GM23338 (cell line): ENCODE measurements at regions not wholly inside any gene's neighbourhood (a gene's known extent, or its start where the extent isn't known, plus 50 kb on each side); places are given as distances from the start of the nearest gene placed in this dataset.

Source experiments
- EZH2 ChIP-seq: fragments of 200-600 bp; sonication (generic); IDR thresholded peaks from one replicate; pipeline ENCODE4 v1.8.0; 2017; ENCODE audit warnings: antibody characterized with exemption, mild to moderate bottlenecking, low read depth; ENCODE audit not compliant: unreplicated experiment
- STAT1 ChIP-seq: IDR thresholded peaks from one replicate; pipeline ENCODE4 v1.6.1; 2016; ENCODE audit warnings: antibody characterized with exemption; ENCODE audit not compliant: unreplicated experiment
- ZNF114 ChIP-seq: fragments of 250-450 bp; sonication (Bioruptor Pico); IDR thresholded peaks from 2 replicates; pipeline ENCODE4 v1.5.0; 2020; ENCODE audit warnings: mild to moderate bottlenecking, moderate library complexity
- TF ChIP-seq, protein P1 (sequence below), 2 experiments: fragments of 200-600 bp in 1 of 2; sonication (generic) in 1 of 2; conservative IDR thresholded peaks; 2 replicates each; pipeline versions ENCODE4 v1.5.1 to v1.6.1; 2016 to 2017; ENCODE audit warnings: antibody characterized with exemption in 2 of 2, low read depth in 2 of 2, mild to moderate bottlenecking in 2 of 2, moderate library complexity in 1 of 2
- TF ChIP-seq, protein P2 (sequence below): IDR thresholded peaks from one replicate; pipeline ENCODE4 v1.6.1; 2018; ENCODE audit warnings: antibody characterized with exemption; ENCODE audit not compliant: unreplicated experiment

DNA sequence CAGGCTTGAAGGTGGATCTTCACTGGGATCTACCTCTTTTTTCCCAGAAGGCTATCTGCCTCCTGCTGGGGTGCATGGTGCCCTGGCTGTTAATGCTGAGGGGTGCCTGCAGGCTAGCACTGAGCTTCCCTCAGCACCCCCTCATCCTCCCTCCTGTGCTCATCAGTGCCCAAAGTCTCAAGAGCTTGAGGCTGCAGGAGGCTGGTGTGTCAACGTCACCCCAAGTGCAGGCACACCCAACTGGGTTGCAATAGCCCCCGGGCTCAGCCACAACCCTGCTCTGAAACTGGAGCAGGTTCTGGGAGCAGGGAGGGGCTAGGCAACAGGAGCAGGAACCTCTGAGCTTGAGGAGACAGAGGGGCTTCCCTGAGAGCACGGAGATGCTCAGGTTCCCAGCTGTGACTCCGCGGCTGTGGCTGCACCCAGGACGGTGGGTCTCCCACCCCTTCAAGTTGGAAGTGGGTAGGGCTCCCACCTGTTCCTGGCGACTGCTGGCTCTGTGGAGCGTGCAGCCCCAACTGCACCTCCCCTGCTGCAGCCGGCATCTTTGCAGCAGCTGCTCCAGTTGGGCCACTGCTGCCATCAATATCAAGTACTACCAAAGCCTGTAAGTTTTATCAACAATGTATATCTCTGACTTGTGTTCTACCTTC lies 1266.6 kb upstream of the C9orf72 start:
- TF ChIP-seq, protein P1, sequence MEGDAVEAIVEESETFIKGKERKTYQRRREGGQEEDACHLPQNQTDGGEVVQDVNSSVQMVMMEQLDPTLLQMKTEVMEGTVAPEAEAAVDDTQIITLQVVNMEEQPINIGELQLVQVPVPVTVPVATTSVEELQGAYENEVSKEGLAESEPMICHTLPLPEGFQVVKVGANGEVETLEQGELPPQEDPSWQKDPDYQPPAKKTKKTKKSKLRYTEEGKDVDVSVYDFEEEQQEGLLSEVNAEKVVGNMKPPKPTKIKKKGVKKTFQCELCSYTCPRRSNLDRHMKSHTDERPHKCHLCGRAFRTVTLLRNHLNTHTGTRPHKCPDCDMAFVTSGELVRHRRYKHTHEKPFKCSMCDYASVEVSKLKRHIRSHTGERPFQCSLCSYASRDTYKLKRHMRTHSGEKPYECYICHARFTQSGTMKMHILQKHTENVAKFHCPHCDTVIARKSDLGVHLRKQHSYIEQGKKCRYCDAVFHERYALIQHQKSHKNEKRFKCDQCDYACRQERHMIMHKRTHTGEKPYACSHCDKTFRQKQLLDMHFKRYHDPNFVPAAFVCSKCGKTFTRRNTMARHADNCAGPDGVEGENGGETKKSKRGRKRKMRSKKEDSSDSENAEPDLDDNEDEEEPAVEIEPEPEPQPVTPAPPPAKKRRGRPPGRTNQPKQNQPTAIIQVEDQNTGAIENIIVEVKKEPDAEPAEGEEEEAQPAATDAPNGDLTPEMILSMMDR (conservative IDR thresholded peaks at IDR 0.05; ENCODE audit: low read depth in 2 of 2), result no peak
- TF ChIP-seq EZH2 (no peak), STAT1 (no peak), ZNF114 (no peak)
- TF ChIP-seq, protein P2, sequence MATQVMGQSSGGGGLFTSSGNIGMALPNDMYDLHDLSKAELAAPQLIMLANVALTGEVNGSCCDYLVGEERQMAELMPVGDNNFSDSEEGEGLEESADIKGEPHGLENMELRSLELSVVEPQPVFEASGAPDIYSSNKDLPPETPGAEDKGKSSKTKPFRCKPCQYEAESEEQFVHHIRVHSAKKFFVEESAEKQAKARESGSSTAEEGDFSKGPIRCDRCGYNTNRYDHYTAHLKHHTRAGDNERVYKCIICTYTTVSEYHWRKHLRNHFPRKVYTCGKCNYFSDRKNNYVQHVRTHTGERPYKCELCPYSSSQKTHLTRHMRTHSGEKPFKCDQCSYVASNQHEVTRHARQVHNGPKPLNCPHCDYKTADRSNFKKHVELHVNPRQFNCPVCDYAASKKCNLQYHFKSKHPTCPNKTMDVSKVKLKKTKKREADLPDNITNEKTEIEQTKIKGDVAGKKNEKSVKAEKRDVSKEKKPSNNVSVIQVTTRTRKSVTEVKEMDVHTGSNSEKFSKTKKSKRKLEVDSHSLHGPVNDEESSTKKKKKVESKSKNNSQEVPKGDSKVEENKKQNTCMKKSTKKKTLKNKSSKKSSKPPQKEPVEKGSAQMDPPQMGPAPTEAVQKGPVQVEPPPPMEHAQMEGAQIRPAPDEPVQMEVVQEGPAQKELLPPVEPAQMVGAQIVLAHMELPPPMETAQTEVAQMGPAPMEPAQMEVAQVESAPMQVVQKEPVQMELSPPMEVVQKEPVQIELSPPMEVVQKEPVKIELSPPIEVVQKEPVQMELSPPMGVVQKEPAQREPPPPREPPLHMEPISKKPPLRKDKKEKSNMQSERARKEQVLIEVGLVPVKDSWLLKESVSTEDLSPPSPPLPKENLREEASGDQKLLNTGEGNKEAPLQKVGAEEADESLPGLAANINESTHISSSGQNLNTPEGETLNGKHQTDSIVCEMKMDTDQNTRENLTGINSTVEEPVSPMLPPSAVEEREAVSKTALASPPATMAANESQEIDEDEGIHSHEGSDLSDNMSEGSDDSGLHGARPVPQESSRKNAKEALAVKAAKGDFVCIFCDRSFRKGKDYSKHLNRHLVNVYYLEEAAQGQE, result no peak
